ENCODE measurements at regions not wholly inside any gene's neighbourhood (a gene's known extent, or its start where the extent isn't known, plus 50 kb on each side); places are given as distances from the start of the nearest gene placed in this dataset.

GRCh38 chr11:33959855-33960400, 68.1 kb upstream of the LMO2 start:
- no peak for TF ChIP-seq EZH2 (IDR thresholded peaks at IDR 0.05)
- TF ChIP-seq, protein P1, sequence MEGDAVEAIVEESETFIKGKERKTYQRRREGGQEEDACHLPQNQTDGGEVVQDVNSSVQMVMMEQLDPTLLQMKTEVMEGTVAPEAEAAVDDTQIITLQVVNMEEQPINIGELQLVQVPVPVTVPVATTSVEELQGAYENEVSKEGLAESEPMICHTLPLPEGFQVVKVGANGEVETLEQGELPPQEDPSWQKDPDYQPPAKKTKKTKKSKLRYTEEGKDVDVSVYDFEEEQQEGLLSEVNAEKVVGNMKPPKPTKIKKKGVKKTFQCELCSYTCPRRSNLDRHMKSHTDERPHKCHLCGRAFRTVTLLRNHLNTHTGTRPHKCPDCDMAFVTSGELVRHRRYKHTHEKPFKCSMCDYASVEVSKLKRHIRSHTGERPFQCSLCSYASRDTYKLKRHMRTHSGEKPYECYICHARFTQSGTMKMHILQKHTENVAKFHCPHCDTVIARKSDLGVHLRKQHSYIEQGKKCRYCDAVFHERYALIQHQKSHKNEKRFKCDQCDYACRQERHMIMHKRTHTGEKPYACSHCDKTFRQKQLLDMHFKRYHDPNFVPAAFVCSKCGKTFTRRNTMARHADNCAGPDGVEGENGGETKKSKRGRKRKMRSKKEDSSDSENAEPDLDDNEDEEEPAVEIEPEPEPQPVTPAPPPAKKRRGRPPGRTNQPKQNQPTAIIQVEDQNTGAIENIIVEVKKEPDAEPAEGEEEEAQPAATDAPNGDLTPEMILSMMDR (IDR thresholded peaks at IDR 0.05), result no peak
- no peak for TF ChIP-seq EZH2phosphoT487 (IDR thresholded peaks at IDR 0.05)
